NCI-H146 treated with DMSO at 0.1 percent for 48 hours (cell line): ENCODE measurements at regions not wholly inside any gene's neighbourhood (a gene's known extent, or its start where the extent isn't known, plus 50 kb on each side); places are given as distances from the start of the nearest gene placed in this dataset.
A peak's percentile ranks its signal among the peaks of the same experiment; 100 is the strongest.
"Not testable (repeated sequence)": the region's sequence is repeated elsewhere in the genome, so short reads cannot be mapped to it uniquely, and the experiment has no call there.

Experiments
- DNase-seq: peaks from one replicate; lab custom pipeline; 2025; ENCODE audit not compliant: unreplicated experiment; lab: John Stamatoyannopoulos, UW

GRCh38 chr14:30357791-30358190, 201.2 kb upstream of the G2E3 start:
- no peak for DNase-seq

- no peak for DNase-seq
Observed at GRCh38 chr14:30362369-30363218, 196.4 kb upstream of the G2E3 start.

- DNase-seq, result not testable (repeated sequence)
Observed at GRCh38 chr14:30363219-30363880, 195.6 kb upstream of the G2E3 start.

- DNase-seq, result no peak
Observed at GRCh38 chr14:30369502-30370180, 189.3 kb upstream of the G2E3 start.

- DNase-seq, result no peak
Observed at GRCh38 chr14:30373053-30373452, 185.9 kb upstream of the G2E3 start.

- no peak for DNase-seq
Observed at GRCh38 chr14:30373526-30373925, 185.4 kb upstream of the G2E3 start.

GRCh38 chr14:30375296-30375892, 183.6 kb upstream of the G2E3 start:
- DNase-seq, result peak; percentile 33

- no peak for DNase-seq
Observed at GRCh38 chr14:30381861-30382480, 177.0 kb upstream of the G2E3 start.

GRCh38 chr14:30385925-30386324, 173.0 kb upstream of the G2E3 start:
- DNase-seq, result peak; percentile 87

GRCh38 chr14:30387871-30388270, 171.1 kb upstream of the G2E3 start:
- no peak for DNase-seq

GRCh38 chr14:30389134-30389876, 169.7 kb upstream of the G2E3 start:
- no peak for DNase-seq

GRCh38 chr14:30389877-30390385, 169.0 kb upstream of the G2E3 start:
- no peak for DNase-seq

GRCh38 chr14:30395065-30395464, 163.9 kb upstream of the G2E3 start:
- DNase-seq, result no peak

- no peak for DNase-seq
Observed at GRCh38 chr14:30402846-30403245, 156.1 kb upstream of the G2E3 start.

- no peak for DNase-seq
Observed at GRCh38 chr14:30403791-30404190, 155.2 kb upstream of the G2E3 start.

- not testable (repeated sequence) for DNase-seq
Observed at GRCh38 chr14:30409508-30410015, 149.4 kb upstream of the G2E3 start.

GRCh38 chr14:30410986-30411385, 148.0 kb upstream of the G2E3 start:
- no peak for DNase-seq

GRCh38 chr14:30413184-30413583, 145.8 kb upstream of the G2E3 start:
- not testable (repeated sequence) for DNase-seq

GRCh38 chr14:30417121-30417520, 141.8 kb upstream of the G2E3 start:
- DNase-seq, result no peak

GRCh38 chr14:30417999-30418398, 141.0 kb upstream of the G2E3 start:
- no peak for DNase-seq
